Endothelial cell of umbilical vein (primary cell): ENCODE measurements at regions not wholly inside any gene's neighbourhood (a gene's known extent, or its start where the extent isn't known, plus 50 kb on each side); places are given as distances from the start of the nearest gene placed in this dataset.

ENCODE experiments used
- BruUV-seq: library from RNA; stranded (reverse); fragments of 400-500 nt; replicated peaks from 2 replicates; lab custom pipeline; 2021; lab: Mats Ljungman, UMichigan
- CTCF ChIA-PET: fragments of 300-600, 350-600 bp; sonication (Branson Sonifier 250); formaldehyde crosslinking; loops from one replicate; lab custom pipeline; 2021; ENCODE audit warnings: antibody characterized with exemption, inconsistent platforms; lab: Charles Lee
- POLR2A ChIA-PET: fragments of 300-600, 350-600 bp; sonication (Branson Sonifier 250); formaldehyde crosslinking; loops from one replicate; lab custom pipeline; 2021; ENCODE audit warnings: antibody characterized with exemption, inconsistent platforms; lab: Charles Lee
- DNase-seq: peaks from one replicate; pipeline ENCODE4 v3.0.0-alpha.2; 2011; ENCODE audit warnings: low read depth, low spot score
- FAIRE-seq: peaks from 2 replicates; lab custom pipeline; 2011; peaks lifted over from hg19 to GRCh38; lab: Jason Lieb, UNC
- H2AFZ ChIP-seq: 2 replicates; pipeline ENCODE4 v1.6.0; 2012; ENCODE audit warnings: low read depth, low read length, control low read depth, inconsistent platforms
- H3K27ac ChIP-seq: 2 replicates; pipeline ENCODE4 v1.5.1; 2011; ENCODE audit warnings: low read depth, mild to moderate bottlenecking, control low read depth, low read length, moderate library complexity; ENCODE audit not compliant: insufficient read depth
- H3K27me3 ChIP-seq, 2 experiments: 2 replicates each; pipeline versions ENCODE4 v1.6.0 to v1.6.1; 2011; ENCODE audit warnings: low read length in 2 of 2, mixed read lengths in 1 of 2; ENCODE audit not compliant: control insufficient read depth in 2 of 2, insufficient read depth in 2 of 2
- H3K36me3 ChIP-seq, 2 experiments: 2 replicates in 1 of 2; 3 replicates in 1 of 2; pipeline ENCODE4 v1.5.1; 2011; ENCODE audit warnings: low read length in 2 of 2, mild to moderate bottlenecking in 1 of 2, moderate library complexity in 1 of 2; ENCODE audit not compliant: control insufficient read depth in 2 of 2, insufficient read depth in 2 of 2; ENCODE audit errors: extremely low read depth in 1 of 2
- H3K4me1 ChIP-seq: 3 replicates; pipeline ENCODE4 v1.5.1; 2011; ENCODE audit warnings: mild to moderate bottlenecking, low read length; ENCODE audit not compliant: control insufficient read depth, insufficient read depth; ENCODE audit errors: extremely low read depth
- H3K4me2 ChIP-seq: 2 replicates; pipeline ENCODE4 v1.6.1; 2011; ENCODE audit warnings: low read length, control low read depth, mixed read lengths; ENCODE audit not compliant: insufficient read depth
- H3K4me3 ChIP-seq, 3 experiments: fragments of 200-600 bp in 1 of 3; sonication (generic), shearing (Covaris generic) in 1 of 3; replicated peaks in 1 of 3; 2 replicates each; pipeline ENCODE4 v1.5.1; 2011 to 2016; ENCODE audit warnings: control low read depth in 3 of 3, low read length in 3 of 3, mild to moderate bottlenecking in 2 of 3, inconsistent platforms in 1 of 3, low read depth in 1 of 3, moderate library complexity in 1 of 3; ENCODE audit not compliant: insufficient read depth in 1 of 3
- H3K79me2 ChIP-seq: 2 replicates; pipeline ENCODE4 v1.6.0; 2012; ENCODE audit warnings: low read length, inconsistent platforms; ENCODE audit not compliant: control insufficient read depth, insufficient read depth
- H3K9ac ChIP-seq: replicated peaks from 2 replicates; pipeline ENCODE3; 2011; ENCODE audit warnings: low read length, control low read depth; ENCODE audit not compliant: insufficient read depth; ENCODE audit errors: extremely low read depth
- H3K9me1 ChIP-seq: replicated peaks from 3 replicates; pipeline ENCODE4 v1.6.0; 2011; ENCODE audit warnings: mild to moderate bottlenecking, low read length; ENCODE audit not compliant: control insufficient read depth, insufficient read depth; ENCODE audit errors: extremely low read depth
- H3K9me3 ChIP-seq: replicated peaks from 2 replicates; pipeline ENCODE4 v1.5.1; 2012; ENCODE audit warnings: low read length, inconsistent platforms; ENCODE audit not compliant: control insufficient read depth, insufficient read depth
- H4K20me1 ChIP-seq: replicated peaks from 2 replicates; pipeline ENCODE3; 2011; ENCODE audit warnings: mild to moderate bottlenecking, low read length; ENCODE audit not compliant: control insufficient read depth, insufficient read depth; ENCODE audit errors: extremely low read depth
- EZH2 ChIP-seq: IDR thresholded peaks from 2 replicates; pipeline ENCODE4 v1.6.1; 2012; ENCODE audit warnings: borderline replicate concordance, low read depth, mild to moderate bottlenecking, moderate library complexity, low read length, inconsistent platforms; ENCODE audit not compliant: severe bottlenecking
- FOS ChIP-seq: IDR thresholded peaks from 2 replicates; pipeline ENCODE4 v1.6.1; 2011; ENCODE audit warnings: mild to moderate bottlenecking, low read length, moderate library complexity, borderline replicate concordance; ENCODE audit not compliant: insufficient read depth
- GATA2 ChIP-seq: IDR thresholded peaks from 2 replicates; pipeline ENCODE4 v1.7.0; 2011; ENCODE audit warnings: low read depth, mild to moderate bottlenecking, moderate library complexity, mixed read lengths, low read length; ENCODE audit not compliant: insufficient read length, insufficient read depth
- JUN ChIP-seq: IDR thresholded peaks from 2 replicates; pipeline ENCODE4 v1.6.1; 2011; ENCODE audit warnings: borderline replicate concordance, low read depth; ENCODE audit not compliant: insufficient read length, insufficient read depth
- MYC ChIP-seq: IDR thresholded peaks from one replicate; pipeline ENCODE4 v1.6.1; 2011; ENCODE audit warnings: mild to moderate bottlenecking, low read depth, low read length
- POLR2A ChIP-seq: IDR thresholded peaks from 2 replicates; pipeline ENCODE4 v1.6.1; 2012; ENCODE audit warnings: low read depth, mild to moderate bottlenecking, control low read depth, low read length
- POLR2AphosphoS5 ChIP-seq: IDR thresholded peaks from 2 replicates; pipeline ENCODE4 v1.6.1; 2012; ENCODE audit warnings: low read depth, mild to moderate bottlenecking, control low read depth, low read length, moderate library complexity; ENCODE audit not compliant: insufficient read depth
- dilution Hi-C: fragments of 300-500 bp; cut with MboI; formaldehyde crosslinking; loops from one replicate; pipeline ENCODE4 v1.15.0; 2019; ENCODE audit warnings: low sequenced_read_pairs; ENCODE audit not compliant: extremely low pct_ligation_motif_present
- intact Hi-C: fragments of 100-400 bp; cut with micrococcal nuclease; formaldehyde crosslinking; loops from one replicate; pipeline ENCODE4 v1.10.0; 2022
- TF ChIP-seq, protein P1 (sequence below), 2 donors: IDR thresholded peaks; 1 replicate in 1 of 2; 2 replicates in 1 of 2; pipeline ENCODE4 v1.5.1; 2011; ENCODE audit warnings: low read length in 2 of 2, mild to moderate bottlenecking in 2 of 2, moderate library complexity in 2 of 2, control low read depth in 1 of 2, inconsistent platforms in 1 of 2, low read depth in 1 of 2; ENCODE audit not compliant: insufficient read depth in 1 of 2; ENCODE audit errors: extremely low read depth in 1 of 2

DNA sequence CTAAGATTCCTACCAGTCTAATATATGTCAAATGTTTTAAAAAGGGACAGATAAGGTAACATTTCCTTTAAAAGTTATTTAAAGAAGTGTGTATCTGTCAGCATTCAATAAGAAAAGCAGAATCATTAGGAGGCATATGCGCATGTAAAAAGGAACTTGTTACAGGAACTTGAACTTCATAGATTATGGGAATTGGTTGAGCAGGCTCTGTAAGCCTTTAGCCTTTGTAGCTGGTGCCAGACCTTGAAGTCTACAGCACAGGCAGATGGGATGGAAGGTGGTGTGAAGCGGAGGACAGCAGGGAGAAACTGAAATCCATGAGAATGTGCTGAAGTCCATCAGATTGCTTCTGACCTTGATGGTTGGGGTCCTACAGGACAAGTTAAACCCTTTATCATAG is 138.3 kb upstream of the ST6GAL2 start:
- TF ChIP-seq, protein P1, sequence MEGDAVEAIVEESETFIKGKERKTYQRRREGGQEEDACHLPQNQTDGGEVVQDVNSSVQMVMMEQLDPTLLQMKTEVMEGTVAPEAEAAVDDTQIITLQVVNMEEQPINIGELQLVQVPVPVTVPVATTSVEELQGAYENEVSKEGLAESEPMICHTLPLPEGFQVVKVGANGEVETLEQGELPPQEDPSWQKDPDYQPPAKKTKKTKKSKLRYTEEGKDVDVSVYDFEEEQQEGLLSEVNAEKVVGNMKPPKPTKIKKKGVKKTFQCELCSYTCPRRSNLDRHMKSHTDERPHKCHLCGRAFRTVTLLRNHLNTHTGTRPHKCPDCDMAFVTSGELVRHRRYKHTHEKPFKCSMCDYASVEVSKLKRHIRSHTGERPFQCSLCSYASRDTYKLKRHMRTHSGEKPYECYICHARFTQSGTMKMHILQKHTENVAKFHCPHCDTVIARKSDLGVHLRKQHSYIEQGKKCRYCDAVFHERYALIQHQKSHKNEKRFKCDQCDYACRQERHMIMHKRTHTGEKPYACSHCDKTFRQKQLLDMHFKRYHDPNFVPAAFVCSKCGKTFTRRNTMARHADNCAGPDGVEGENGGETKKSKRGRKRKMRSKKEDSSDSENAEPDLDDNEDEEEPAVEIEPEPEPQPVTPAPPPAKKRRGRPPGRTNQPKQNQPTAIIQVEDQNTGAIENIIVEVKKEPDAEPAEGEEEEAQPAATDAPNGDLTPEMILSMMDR (IDR thresholded peaks at IDR 0.05; ENCODE audit: extremely low read depth in 1 of 2, insufficient read depth in 1 of 2, low read depth in 1 of 2, low read length in 2 of 2): no peak
- TF ChIP-seq POLR2AphosphoS5 (no peak), GATA2 (no peak), FOS (no peak), JUN (no peak), POLR2A (no peak)
- Histone ChIP-seq H3K9me1 (no peaks in the 10 kb centered on the region), H3K9ac (no peak overlapping the region), H2AFZ (no peak overlapping the region), H3K79me2 (no peaks in the 10 kb centered on the region), H3K4me3 (no peak overlapping the region), H3K9me3 (peaks cover 8% of the 10 kb centered on the region), H3K27ac (no peak overlapping the region), H3K27me3 (no peaks in the 10 kb centered on the region), H3K4me1 (no peaks in the 10 kb centered on the region), H3K4me2 (no peak overlapping the region), H3K36me3 (no peaks in the 10 kb centered on the region), H4K20me1 (no peaks in the 10 kb centered on the region)
- no TSS peak for BruUV-seq
- ChIA-PET CTCF (no interaction called here), POLR2A (no interaction called here)
- intact Hi-C loops: no loop called here
- no peak for DNase-seq
- dilution Hi-C loops: no loop called here
- no peak for FAIRE-seq

DNA sequence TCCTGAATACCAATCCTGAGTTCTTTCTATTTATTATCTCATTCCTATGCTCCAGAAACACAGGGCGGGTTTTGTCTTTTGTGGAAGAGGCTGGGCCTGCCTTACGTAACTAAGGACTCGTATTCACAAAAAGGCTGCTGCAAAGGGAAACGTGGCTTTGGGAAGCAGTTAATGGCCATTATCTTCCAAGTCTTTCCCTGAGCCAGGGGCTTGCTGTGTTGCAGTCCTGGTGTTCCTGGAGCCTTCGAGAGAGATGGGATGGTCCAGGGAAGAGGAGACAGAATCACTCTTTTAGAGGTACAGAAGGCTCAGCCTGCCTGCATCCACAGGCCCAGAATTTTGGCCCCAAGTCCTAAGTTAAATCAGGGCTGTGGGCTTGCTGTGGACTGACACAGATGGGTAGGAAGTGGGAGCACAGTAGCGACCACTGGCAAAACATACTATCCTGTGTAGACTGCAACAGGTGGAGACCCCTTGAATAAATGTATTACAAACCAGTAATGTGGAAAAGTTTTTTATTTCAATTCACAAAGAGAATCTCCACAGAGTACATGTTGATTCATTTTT is 139.4 kb upstream of the ST6GAL2 start:
- Histone ChIP-seq H3K4me3 (no peak overlapping the region), H3K36me3 (no peaks in the 10 kb centered on the region), H3K79me2 (no peaks in the 10 kb centered on the region), H2AFZ (no peak overlapping the region), H3K4me2 (no peak overlapping the region), H3K9me1 (no peaks in the 10 kb centered on the region), H3K27me3 (no peaks in the 10 kb centered on the region), H4K20me1 (no peaks in the 10 kb centered on the region), H3K4me1 (no peaks in the 10 kb centered on the region), H3K9me3 (peaks cover 8% of the 10 kb centered on the region), H3K27ac (no peak overlapping the region), H3K9ac (no peak overlapping the region)
- dilution Hi-C loops (no loop called here), intact Hi-C loops (no loop called here)
- TF ChIP-seq FOS: no peak
- TF ChIP-seq POLR2AphosphoS5: no peak
- TF ChIP-seq EZH2: no peak
- TF ChIP-seq GATA2: no peak
- TF ChIP-seq, protein P1 (IDR thresholded peaks at IDR 0.05; ENCODE audit: extremely low read depth in 1 of 2, insufficient read depth in 1 of 2, low read depth in 1 of 2, low read length in 2 of 2): no peak
- TF ChIP-seq POLR2A: no peak
- TF ChIP-seq MYC: no peak
- DNase-seq (no peak), FAIRE-seq (no peak)
- CTCF ChIA-PET: no interaction called here
- no TSS peak for BruUV-seq
- POLR2A ChIA-PET: no interaction called here
